ENCODE measurements at regions not wholly inside any gene's neighbourhood (a gene's known extent, or its start where the extent isn't known, plus 50 kb on each side); places are given as distances from the start of the nearest gene placed in this dataset.

DNA sequence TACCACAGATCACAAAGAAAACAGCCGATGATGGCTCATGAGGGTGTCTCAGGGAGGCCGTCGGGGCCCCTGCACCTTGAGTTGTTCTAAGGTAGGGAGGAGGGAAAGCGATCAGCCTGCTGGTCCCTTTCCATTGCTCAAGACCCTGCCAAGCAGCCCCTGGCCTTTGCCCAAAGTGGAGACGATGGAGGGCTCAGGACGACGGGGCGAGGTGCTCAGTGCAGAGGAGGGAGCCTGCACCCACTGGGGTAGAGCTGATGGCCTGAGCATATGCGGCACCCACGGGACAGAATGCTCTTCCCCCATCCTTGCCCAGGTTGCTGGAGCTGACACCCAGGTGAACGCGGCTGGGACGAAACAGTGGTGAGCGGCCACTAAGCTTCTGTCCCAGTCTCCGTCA is 58.3 kb upstream of the FAM20C start:
- no peak for DNase-seq (ENCODE audit: low read depth)
- no peak for TF ChIP-seq MYC (IDR thresholded peaks at IDR 0.05; ENCODE audit: low read depth, low read length)
- TF ChIP-seq CTCF (IDR thresholded peaks at IDR 0.05; ENCODE audit: low read depth, low read length): no peak
- no peak for TF ChIP-seq POLR2A (IDR thresholded peaks at IDR 0.05; ENCODE audit: extremely low read depth, insufficient read length)
- no peak for TF ChIP-seq MAX (IDR thresholded peaks at IDR 0.05; ENCODE audit: low read depth, low read length)
- no peak overlapping the region for H3K4me3 ChIP-seq (ENCODE audit: low read depth, low read length)

DNA sequence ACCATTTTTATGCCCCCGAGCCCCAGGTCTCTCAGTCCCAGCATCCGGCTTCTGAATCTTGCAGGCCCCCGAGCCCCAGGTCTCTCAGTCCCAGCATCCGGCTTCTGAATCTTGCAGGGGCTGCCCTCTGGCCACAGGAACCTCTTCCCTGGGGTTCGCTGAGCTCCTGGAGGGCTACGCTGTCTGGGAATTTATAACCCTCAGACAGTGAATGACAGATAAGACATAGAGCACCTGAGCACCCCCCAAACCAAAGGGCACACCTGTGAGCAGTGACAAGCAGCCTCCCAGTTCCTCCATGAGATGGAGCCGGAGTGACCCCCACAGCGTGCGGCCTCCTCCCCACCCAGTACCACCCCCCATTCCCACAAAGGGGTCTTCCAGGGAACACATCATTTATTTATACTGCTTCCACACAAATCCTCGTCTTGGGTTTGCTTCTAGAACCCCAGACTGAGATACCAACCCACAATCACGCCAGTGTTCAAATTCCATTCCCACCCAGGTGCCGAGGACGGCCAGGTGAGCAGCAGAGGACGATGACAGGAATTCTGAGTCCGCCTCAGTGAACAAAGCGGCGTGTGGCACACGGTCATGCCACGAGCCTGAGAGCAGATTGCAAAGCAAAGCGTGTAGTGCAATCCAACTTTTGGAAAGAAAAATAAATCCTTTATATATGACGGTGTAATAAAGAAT is 57.7 kb upstream of the FAM20C start:
- no peak overlapping the region for H3K4me3 ChIP-seq (ENCODE audit: low read depth, low read length)
- TF ChIP-seq MYC (IDR thresholded peaks at IDR 0.05; ENCODE audit: low read depth, low read length): no peak
- no peak for TF ChIP-seq CTCF (IDR thresholded peaks at IDR 0.05; ENCODE audit: low read depth, low read length)
- TF ChIP-seq POLR2A (IDR thresholded peaks at IDR 0.05; ENCODE audit: extremely low read depth, insufficient read length): no peak
- no peak for TF ChIP-seq MAX (IDR thresholded peaks at IDR 0.05; ENCODE audit: low read depth, low read length)
- DNase-seq (ENCODE audit: low read depth): no peak

- H3K4me3 ChIP-seq (ENCODE audit: low read depth, low read length): no peak overlapping the region
- TF ChIP-seq CTCF (IDR thresholded peaks at IDR 0.05; ENCODE audit: low read depth, low read length): no peak
- TF ChIP-seq MYC (IDR thresholded peaks at IDR 0.05; ENCODE audit: low read depth, low read length): no peak
- no peak for TF ChIP-seq MAX (IDR thresholded peaks at IDR 0.05; ENCODE audit: low read depth, low read length)
- TF ChIP-seq POLR2A (IDR thresholded peaks at IDR 0.05; ENCODE audit: extremely low read depth, insufficient read length): no peak
- DNase-seq (ENCODE audit: low read depth): no peak
Observed at GRCh38 chr7:135257-135653, 57.1 kb upstream of the FAM20C start.

DNA sequence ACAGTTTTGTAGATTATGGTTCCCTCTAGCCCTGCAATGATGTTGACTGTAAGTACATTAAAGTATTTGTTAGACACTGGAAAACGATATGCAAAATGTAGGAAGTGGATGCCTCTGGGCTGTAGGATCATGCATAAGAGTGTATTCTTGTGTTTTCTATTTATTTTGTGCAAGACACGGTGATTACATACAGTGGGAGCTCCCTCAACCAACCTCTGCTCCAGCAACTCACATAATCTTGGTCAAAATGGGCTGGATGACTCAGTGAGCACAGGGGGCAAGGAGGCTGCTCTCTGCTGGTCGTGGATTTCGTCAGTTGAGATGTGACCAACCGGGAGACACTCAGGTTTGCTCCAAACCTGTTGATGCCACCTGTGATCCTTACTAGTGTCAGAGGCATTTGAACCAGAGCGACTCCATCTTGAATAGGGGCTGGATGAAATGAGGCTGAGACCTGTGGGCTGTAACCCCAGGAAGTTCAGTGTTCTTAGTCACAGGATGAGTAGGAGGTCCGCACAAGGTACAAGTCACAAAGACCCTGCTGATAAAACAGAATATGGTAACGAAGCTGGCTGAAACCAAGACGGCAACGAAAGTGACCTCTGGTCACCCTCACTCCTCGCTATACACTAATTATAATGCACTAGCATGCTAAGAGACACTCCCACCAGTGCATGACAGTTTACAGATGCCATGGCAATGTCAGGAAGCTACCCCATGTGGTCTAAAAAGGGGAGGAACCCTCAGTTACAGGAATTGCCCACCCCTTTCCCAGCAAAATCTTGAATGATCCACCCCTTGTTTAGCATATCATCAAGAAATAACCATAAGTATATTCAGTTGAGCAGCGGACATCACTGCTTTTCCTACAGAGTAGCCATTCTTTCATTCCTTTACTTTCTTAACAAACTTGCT is 56.4 kb upstream of the FAM20C start:
- H3K4me3 ChIP-seq (ENCODE audit: low read depth, low read length): no peak overlapping the region
- no peak for TF ChIP-seq MAX (IDR thresholded peaks at IDR 0.05; ENCODE audit: low read depth, low read length)
- no peak for TF ChIP-seq CTCF (IDR thresholded peaks at IDR 0.05; ENCODE audit: low read depth, low read length)
- TF ChIP-seq MYC (IDR thresholded peaks at IDR 0.05; ENCODE audit: low read depth, low read length): no peak
- no peak for TF ChIP-seq POLR2A (IDR thresholded peaks at IDR 0.05; ENCODE audit: extremely low read depth, insufficient read length)
- DNase-seq (ENCODE audit: low read depth): no peak

DNA sequence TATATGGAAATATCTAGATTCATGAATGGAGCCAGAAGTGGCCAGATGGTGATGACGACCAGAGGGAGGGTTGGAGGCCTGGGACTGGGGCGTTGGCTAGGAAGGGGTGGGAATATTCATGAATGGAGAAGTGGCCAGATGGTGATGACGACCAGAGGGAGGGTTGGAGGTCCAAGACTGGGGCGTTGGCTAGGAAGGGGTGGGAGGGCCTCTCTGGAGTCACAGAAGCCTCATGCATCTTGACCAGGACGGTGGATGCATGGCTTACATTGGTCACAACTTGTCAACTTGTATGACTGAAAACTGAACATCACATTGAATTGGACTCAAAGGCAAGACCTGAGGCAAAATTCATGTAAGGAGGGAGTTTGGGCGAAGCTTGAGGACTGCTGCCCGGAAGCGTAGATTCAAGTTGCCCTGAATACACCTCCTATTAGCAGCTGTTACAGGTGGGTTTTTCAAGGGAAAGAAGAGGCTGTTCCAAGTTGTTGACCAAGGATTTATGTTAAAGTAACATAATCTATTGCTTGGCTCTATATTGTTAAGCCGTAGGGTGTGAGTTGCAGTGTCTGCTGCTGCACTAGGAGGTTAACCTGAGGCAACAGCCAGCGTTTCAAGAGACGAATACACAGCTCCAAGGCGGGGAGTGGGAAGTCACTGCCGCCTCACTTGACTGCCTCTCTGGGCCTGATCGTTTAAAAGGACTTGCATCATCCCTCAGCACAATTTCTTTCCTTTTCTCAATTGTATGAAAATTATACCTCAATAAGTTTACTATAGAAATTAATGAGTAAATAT is 55.1 kb upstream of the FAM20C start:
- DNase-seq (ENCODE audit: low read depth): no peak
- TF ChIP-seq MAX (IDR thresholded peaks at IDR 0.05; ENCODE audit: low read depth, low read length) (no peak), POLR2A (IDR thresholded peaks at IDR 0.05; ENCODE audit: extremely low read depth, insufficient read length) (no peak), MYC (IDR thresholded peaks at IDR 0.05; ENCODE audit: low read depth, low read length) (no peak), CTCF (IDR thresholded peaks at IDR 0.05; ENCODE audit: low read depth, low read length) (no peak)
- H3K4me3 ChIP-seq (ENCODE audit: low read depth, low read length): no peak overlapping the region

All from NB4 (cell line).